ENCODE measurements at regions not wholly inside any gene's neighbourhood (a gene's known extent, or its start where the extent isn't known, plus 50 kb on each side); places are given as distances from the start of the nearest gene placed in this dataset.

DNA sequence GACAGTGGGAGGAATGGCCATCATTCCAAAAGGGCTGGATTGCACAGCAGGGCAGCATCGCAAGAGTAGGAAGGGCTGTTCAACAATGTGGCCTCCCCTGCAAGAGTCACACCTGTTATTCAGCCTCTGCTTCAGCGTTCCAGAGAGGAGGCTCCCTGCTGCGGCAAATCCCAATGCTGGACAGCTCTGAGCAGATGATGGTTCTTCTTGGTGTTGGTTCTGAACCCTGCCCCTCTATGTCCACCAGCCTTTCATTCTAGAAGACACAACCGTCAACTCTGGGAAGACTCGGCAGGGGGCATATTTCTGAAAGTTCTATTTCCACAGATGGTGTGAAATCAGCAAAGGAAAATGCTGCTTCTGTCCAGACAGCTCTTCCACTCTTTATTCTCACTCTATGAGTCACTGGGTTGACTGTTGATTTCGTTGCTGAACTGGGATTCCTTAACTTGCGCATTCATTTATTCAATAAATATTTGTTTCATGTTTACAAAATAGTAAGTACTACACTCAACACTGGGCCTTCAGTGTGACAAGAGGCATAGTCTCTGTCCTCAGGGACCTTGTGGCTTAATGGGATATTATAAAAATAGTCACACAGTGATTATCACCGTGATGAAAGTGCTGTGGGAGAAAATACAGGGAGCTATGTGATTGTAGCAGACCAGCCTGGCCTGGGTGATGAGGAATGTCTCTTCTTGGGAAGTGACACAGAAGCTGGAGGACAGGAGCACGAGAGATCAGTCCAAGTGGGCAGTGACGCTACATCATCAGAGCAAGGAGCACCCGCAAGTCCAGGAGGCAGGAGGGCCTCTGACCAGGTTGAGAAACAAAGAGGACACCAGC is 260.3 kb downstream of the SIPA1L2 start:
- Histone ChIP-seq H3K4me3 (ENCODE audit: low read length) (no peak overlapping the region), H3K9ac (ENCODE audit: low read length) (no peak overlapping the region), H4K20me1 (ENCODE audit: low read length) (no peaks in the 10 kb centered on the region), H2AFZ (ENCODE audit: low read length) (no peak overlapping the region), H3K4me2 (ENCODE audit: low read length) (no peak overlapping the region), H3F3A (ENCODE audit: low read length, unreplicated experiment) (no peaks in the 10 kb centered on the region), H3K4me1 (ENCODE audit: insufficient read depth, low read length) (no peaks in the 10 kb centered on the region), H3K9me3 (ENCODE audit: low read length) (no peaks in the 10 kb centered on the region), H3K36me3 (ENCODE audit: low read depth, low read length) (no peaks in the 10 kb centered on the region), H3K9me2 (replicated peaks; ENCODE audit: low read length) (no peaks in the 10 kb centered on the region), H3K79me2 (ENCODE audit: low read length) (no peaks in the 10 kb centered on the region), H3K27me3 (ENCODE audit: low read length) (no peaks in the 10 kb centered on the region), H3K27ac (ENCODE audit: low read length) (no peak overlapping the region)
- ChIA-PET CTCF (no interaction called here), POLR2A (ENCODE audit: unreplicated experiment) (interaction anchor here (0.6 kb wide), 1 partner anchor 258 kb away, joined by 11 read pairs; no protein-coding TSS in a partner anchor)
- DNase-seq: no peak
- BruUV-seq (replicated peaks): no TSS peak
- intact Hi-C loops (cut with micrococcal nuclease): no loop called here
- TF ChIP-seq EZH2phosphoT487 (IDR thresholded peaks at IDR 0.05; ENCODE audit: borderline replicate concordance, low read length): no peak
- TF ChIP-seq, protein P1, sequence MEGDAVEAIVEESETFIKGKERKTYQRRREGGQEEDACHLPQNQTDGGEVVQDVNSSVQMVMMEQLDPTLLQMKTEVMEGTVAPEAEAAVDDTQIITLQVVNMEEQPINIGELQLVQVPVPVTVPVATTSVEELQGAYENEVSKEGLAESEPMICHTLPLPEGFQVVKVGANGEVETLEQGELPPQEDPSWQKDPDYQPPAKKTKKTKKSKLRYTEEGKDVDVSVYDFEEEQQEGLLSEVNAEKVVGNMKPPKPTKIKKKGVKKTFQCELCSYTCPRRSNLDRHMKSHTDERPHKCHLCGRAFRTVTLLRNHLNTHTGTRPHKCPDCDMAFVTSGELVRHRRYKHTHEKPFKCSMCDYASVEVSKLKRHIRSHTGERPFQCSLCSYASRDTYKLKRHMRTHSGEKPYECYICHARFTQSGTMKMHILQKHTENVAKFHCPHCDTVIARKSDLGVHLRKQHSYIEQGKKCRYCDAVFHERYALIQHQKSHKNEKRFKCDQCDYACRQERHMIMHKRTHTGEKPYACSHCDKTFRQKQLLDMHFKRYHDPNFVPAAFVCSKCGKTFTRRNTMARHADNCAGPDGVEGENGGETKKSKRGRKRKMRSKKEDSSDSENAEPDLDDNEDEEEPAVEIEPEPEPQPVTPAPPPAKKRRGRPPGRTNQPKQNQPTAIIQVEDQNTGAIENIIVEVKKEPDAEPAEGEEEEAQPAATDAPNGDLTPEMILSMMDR (conservative IDR thresholded peaks at IDR 0.05; ENCODE audit: low read depth, low read length): no peak
- no peak for TF ChIP-seq EZH2 (IDR thresholded peaks at IDR 0.05; ENCODE audit: low read length, unreplicated experiment)
- ATAC-seq: no peak

DNA sequence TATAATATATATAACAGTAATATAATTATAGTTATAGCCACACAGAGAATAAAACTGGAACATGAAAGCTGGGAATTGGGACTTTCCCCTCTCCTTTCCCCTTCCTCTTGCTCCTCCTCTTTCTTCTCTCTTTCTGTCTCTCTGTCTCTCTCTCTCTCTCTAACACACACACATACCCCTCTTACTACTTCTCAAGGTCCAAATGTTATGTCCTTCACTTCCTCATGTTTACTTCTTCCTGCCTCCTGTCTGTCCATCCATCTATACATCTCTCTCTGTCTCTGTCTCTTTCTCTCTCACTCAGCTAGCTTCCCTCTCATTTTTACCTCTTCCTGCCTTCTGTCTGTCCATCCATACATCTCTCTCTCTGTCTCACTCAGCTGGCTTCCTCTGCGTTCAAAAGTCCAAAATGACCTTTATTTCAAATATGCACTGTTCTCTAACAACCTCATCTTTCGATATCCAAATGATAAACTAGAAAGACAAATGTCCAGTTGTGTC is 261.1 kb downstream of the SIPA1L2 start:
- no peak for DNase-seq
- H3K36me3 ChIP-seq (ENCODE audit: low read depth, low read length): no peaks in the 10 kb centered on the region
- H3K4me3 ChIP-seq (ENCODE audit: low read length): no peak overlapping the region
- no peaks in the 10 kb centered on the region for H3K9me3 ChIP-seq (ENCODE audit: low read length)
- H4K20me1 ChIP-seq (ENCODE audit: low read length): no peaks in the 10 kb centered on the region
- no peak overlapping the region for H3K4me2 ChIP-seq (ENCODE audit: low read length)
- H3K9ac ChIP-seq (ENCODE audit: low read length): no peak overlapping the region
- H3K27me3 ChIP-seq (ENCODE audit: low read length): no peaks in the 10 kb centered on the region
- TF ChIP-seq, protein P1 (conservative IDR thresholded peaks at IDR 0.05; ENCODE audit: low read depth, low read length): no peak
- TF ChIP-seq EZH2phosphoT487 (IDR thresholded peaks at IDR 0.05; ENCODE audit: borderline replicate concordance, low read length) (no peak), EZH2 (IDR thresholded peaks at IDR 0.05; ENCODE audit: low read length, unreplicated experiment) (no peak)
- H3K4me1 ChIP-seq (ENCODE audit: insufficient read depth, low read length): no peaks in the 10 kb centered on the region
- no TSS peak for BruUV-seq (replicated peaks)
- H2AFZ ChIP-seq (ENCODE audit: low read length): no peak overlapping the region
- H3K79me2 ChIP-seq (ENCODE audit: low read length): no peaks in the 10 kb centered on the region
- no peak for ATAC-seq
- no peaks in the 10 kb centered on the region for H3F3A ChIP-seq (ENCODE audit: low read length, unreplicated experiment)
- no peak overlapping the region for H3K27ac ChIP-seq (ENCODE audit: low read length)
- ChIA-PET CTCF (no interaction called here), POLR2A (ENCODE audit: unreplicated experiment) (interaction anchor here (0.6 kb wide), 1 partner anchor 258 kb away, joined by 11 read pairs; no protein-coding TSS in a partner anchor)
- no peaks in the 10 kb centered on the region for H3K9me2 ChIP-seq (replicated peaks; ENCODE audit: low read length)
- intact Hi-C loops (cut with micrococcal nuclease): no loop called here

DNA sequence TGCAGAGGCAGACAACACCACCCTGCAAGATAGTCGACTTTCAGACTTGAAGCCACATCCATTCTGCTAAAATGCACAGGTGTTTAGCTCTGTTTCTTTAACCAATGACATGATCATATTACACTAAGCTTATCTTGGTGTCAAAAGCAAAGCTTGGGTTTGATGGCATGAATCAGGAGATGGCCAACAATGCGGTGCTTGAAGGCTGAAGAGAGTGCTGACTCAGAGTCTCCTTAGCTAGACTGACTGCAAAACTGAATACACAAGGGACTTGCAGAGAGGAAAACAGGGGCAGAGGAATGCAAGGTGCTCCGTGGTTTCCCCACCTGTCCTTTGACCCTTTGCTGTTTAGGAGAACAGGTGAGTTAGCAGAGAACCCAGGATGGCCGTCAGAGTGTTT is 262.6 kb downstream of the SIPA1L2 start:
- Histone ChIP-seq H3K4me2 (ENCODE audit: low read length) (no peak overlapping the region), H3K9me3 (ENCODE audit: low read length) (no peaks in the 10 kb centered on the region), H3F3A (ENCODE audit: low read length, unreplicated experiment) (no peaks in the 10 kb centered on the region), H3K4me1 (ENCODE audit: insufficient read depth, low read length) (no peaks in the 10 kb centered on the region), H3K27ac (ENCODE audit: low read length) (no peak overlapping the region), H4K20me1 (ENCODE audit: low read length) (no peaks in the 10 kb centered on the region), H3K79me2 (ENCODE audit: low read length) (no peaks in the 10 kb centered on the region), H3K4me3 (ENCODE audit: low read length) (no peak overlapping the region), H3K9ac (ENCODE audit: low read length) (no peak overlapping the region), H3K27me3 (ENCODE audit: low read length) (no peaks in the 10 kb centered on the region), H3K36me3 (ENCODE audit: low read depth, low read length) (no peaks in the 10 kb centered on the region), H2AFZ (ENCODE audit: low read length) (no peak overlapping the region), H3K9me2 (replicated peaks; ENCODE audit: low read length) (no peaks in the 10 kb centered on the region)
- intact Hi-C loops (cut with micrococcal nuclease): no loop called here
- ATAC-seq: 0 out of 2 replicates have a peak, but pooled peaks have one; percentile 31
- POLR2A ChIA-PET (ENCODE audit: unreplicated experiment): interaction anchor here (0.7 kb wide), 1 partner anchor 589 kb away, joined by 3 read pairs; no protein-coding TSS in a partner anchor
- DNase-seq: peak; percentile 43
- BruUV-seq (replicated peaks): no TSS peak
- CTCF ChIA-PET: no interaction called here
- no peak for TF ChIP-seq EZH2 (IDR thresholded peaks at IDR 0.05; ENCODE audit: low read length, unreplicated experiment)
- TF ChIP-seq, protein P1 (conservative IDR thresholded peaks at IDR 0.05; ENCODE audit: low read depth, low read length): no peak
- no peak for TF ChIP-seq EZH2phosphoT487 (IDR thresholded peaks at IDR 0.05; ENCODE audit: borderline replicate concordance, low read length)

Data from PC-3 (cell line).